GM10266 (cell line): ENCODE measurements at regions not wholly inside any gene's neighbourhood (a gene's known extent, or its start where the extent isn't known, plus 50 kb on each side); places are given as distances from the start of the nearest gene placed in this dataset.
"Not testable (repeated sequence)": the region's sequence is repeated elsewhere in the genome, so short reads cannot be mapped to it uniquely, and the experiment has no call there.

Experiments used
- DNase-seq: peaks from one replicate; pipeline ENCODE4 v3.0.0; 2012; ENCODE audit errors: extremely low spot score
- TF ChIP-seq, protein P1 (sequence below): IDR thresholded peaks from 2 replicates; pipeline ENCODE4 v1.5.1; 2012; ENCODE audit warnings: mild to moderate bottlenecking, low read depth; ENCODE audit not compliant: control insufficient read depth, insufficient read depth; ENCODE audit errors: missing control alignments

DNA sequence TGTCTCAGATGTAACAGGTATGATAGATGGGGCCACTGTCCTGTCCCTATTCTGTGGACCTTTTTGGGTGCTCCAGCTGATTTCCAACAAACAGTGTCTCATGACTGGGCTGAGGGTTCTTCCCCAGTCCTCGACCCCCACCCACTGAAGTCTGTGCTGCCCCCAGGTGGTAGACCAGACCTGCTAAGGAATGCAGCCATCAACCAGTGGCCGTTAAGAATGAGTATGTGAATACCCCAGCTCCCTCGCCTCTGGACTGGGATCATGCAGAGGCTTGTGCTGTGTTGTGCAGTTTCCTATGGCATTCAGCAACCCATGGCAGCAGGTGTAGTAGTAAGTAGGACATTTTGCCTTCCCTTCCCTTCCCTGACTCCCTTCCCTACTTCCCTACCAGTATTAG lies 183.1 kb upstream of the KAZN start:
- TF ChIP-seq, protein P1, sequence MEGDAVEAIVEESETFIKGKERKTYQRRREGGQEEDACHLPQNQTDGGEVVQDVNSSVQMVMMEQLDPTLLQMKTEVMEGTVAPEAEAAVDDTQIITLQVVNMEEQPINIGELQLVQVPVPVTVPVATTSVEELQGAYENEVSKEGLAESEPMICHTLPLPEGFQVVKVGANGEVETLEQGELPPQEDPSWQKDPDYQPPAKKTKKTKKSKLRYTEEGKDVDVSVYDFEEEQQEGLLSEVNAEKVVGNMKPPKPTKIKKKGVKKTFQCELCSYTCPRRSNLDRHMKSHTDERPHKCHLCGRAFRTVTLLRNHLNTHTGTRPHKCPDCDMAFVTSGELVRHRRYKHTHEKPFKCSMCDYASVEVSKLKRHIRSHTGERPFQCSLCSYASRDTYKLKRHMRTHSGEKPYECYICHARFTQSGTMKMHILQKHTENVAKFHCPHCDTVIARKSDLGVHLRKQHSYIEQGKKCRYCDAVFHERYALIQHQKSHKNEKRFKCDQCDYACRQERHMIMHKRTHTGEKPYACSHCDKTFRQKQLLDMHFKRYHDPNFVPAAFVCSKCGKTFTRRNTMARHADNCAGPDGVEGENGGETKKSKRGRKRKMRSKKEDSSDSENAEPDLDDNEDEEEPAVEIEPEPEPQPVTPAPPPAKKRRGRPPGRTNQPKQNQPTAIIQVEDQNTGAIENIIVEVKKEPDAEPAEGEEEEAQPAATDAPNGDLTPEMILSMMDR, result no peak
- DNase-seq, result no peak

DNA sequence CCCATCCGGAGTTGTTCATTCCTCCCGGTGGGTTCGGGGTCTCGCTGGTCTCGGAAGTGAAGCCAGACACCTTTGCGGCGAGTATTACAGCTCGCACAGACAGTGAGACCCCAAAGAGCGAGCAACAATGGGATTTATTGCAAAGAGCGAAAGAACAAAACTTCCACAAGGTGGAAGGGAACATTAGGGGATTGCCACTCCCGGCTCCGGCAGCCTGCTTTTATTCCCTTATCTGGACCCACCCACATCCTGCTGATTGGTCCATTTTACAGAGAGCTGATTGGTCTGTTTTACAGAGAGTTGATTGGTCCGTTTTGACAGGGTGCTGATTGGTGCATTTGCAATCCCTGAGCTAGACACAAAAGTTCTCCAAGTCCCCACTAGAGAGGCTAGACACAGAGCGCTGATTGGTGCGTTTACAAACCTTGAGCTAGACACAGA lies 178.7 kb upstream of the KAZN start:
- not testable (repeated sequence) for DNase-seq

DNA sequence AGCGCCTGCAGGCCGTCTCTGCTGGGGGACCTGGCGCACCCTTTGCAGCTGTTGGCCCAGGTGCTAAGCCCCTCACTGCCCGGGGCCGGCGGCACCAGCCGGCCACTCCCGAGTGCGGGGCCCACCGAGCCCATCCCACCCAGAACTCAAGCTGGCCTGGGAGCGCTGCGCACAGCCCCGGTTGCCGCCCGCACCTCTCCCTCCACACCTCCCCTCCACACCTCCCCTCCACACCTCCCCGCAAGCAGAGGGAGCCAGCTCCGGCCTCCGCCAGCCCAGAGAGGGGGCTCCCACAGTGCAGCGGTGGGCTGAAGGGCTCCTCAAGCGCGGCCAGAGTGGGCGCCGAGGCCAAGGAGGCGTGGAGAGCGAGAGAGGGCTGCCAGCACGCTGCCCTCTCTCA lies 177.8 kb upstream of the KAZN start:
- no peak for DNase-seq
- TF ChIP-seq, protein P1, result no peak

DNA sequence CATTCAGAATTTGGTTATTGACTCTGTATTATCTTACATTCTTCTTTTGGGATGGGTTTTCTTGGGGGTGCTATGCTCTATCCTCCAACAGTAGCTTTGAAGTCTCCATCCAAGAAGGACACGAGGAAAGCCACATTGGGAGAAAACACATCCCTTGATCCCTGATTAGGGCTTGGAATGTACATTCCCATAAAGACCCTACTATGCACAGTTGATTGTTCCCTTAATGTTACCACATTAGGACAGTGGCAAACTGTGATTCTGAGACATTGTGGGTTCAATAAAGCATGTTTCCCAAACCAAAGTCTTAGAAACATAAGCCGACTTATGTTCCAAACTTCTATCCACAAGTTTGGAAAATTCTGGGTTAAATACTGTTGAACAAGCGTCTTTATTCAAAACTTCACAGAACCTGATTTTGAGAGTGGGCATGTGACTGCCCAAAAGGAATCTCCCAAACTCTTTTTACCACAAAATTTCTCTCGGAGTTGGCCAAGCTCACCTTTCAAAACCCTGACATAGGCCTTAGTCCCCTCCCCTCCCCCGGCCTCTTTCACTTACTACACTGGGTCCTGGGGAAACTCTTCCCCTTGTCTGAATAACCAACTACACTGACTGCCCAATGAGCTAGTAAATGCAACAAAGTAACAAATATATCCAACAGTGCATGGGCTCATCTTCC lies 177.0 kb upstream of the KAZN start:
- no peak for DNase-seq

DNA sequence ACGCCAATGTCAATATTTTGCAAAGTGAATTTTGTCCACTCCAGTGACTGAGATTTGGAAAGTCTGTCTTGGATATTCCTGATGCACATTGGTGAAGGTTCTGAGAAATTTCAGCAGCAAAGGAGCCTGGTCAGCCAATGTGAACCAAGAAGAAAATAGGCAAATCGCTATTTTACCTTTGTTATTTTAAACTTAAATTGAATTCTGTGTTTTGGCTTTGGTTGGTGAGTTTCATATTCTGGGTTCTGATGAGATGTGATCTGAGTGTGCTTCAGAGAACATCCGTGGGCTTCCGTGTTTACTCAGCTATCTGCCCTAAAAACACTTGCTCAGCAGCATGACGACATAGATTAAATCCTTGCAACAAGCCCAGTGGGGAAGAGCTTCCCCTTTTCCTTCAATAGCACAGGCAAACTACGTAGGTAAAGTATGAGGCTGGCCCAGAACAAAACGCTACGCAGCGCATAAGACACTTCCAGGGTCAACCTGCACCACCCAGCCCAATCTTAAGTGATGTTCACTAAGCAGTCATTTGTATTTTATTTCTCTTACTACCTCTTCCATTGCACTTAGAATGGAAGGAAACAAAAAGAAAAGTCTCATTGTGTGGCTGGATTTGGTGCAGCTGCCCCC lies 176.4 kb upstream of the KAZN start:
- no peak for DNase-seq
- TF ChIP-seq, protein P1, result no peak

More for the DNA sequence above, 177.0 kb upstream of the KAZN start:
- TF ChIP-seq, protein P1, result no peak

DNA sequence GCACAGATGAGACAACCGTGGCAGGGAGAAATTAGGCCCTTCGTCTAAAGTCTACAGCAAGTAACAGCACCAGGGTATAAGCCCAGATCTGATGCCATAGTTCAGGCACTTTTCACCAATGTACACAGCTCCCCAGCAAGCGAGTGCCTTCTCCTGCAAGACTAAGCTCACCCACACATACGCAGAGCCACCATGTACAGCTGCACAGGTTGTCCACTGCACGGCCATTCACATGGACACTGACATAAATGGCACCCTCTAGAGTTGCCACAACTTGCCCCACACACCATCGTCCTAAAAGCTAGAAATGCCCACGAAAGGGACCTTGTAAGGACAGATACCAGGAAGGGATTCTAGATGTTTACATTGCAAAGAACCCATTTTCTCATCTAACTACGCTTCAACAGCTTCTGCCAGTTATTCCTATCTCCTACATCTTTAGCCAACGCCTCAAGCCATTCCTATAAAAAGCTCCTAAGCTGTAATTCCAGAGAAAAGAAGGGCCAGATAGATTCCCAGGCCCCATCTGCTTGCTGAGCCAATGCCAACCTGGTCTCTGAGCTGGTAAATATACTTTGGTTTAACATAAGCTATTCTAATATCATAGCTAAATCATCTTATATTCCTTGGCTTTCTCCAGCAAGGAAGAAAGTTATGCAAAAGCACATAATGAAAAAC lies 174.0 kb upstream of the KAZN start:
- TF ChIP-seq, protein P1, result no peak
- DNase-seq, result no peak

DNA sequence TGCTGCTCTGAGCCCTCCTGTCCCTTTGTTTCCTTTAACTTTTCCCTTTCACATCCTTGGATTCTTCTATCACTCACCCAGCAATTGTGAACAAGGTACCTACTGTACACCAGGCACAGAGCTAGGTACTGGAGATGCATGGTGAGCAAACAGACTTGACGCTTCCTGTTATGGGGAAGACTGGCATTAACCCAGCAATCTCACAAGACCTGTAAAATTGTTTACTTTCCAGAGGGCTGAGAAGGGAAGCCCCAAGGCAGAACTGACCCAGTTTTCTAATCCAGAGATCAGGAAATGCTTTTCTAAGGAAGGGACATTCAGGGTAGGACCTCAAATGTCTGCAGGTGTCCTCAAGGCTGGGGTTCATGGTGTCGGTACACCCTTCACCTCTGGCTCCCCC lies 171.6 kb upstream of the KAZN start:
- TF ChIP-seq, protein P1, result no peak
- no peak for DNase-seq
